ENCODE measurements at regions not wholly inside any gene's neighbourhood (a gene's known extent, or its start where the extent isn't known, plus 50 kb on each side); places are given as distances from the start of the nearest gene placed in this dataset.

DNA sequence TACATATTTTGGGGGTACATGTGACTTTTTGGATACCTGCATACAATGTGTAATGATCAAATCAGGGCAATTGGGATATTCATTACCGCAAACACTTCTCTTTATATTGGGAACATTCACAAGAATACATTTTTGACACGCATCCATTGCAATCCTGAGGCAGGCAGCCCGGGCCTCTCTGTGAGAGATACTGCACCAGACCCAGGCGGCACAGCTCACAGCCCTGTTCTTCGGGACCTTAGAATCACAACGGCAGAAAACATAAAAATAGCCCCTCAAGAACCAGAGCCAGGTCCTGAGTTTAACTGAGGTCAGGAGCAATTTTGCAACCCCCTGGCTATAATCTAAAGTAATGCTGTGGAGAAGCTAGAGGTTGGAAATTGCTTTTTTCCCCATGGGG, 90.8 kb upstream of the PGBD5 start:
- Histone ChIP-seq H3K79me2 (ENCODE audit: low read length) (no peaks in the 10 kb centered on the region), H3K4me3 (ENCODE audit: low read length) (no peak overlapping the region), H3K27ac (ENCODE audit: low read length) (no peak overlapping the region), H3K27me3 (ENCODE audit: low read depth, low read length) (peaks cover 6% of the 10 kb centered on the region; the same call in 1 of the 2 replicates), H2AFZ (ENCODE audit: low read depth, low read length) (no peak overlapping the region), H3K36me3 (replicated peaks; ENCODE audit: low read depth, low read length) (no peaks in the 10 kb centered on the region), H3K9me3 (ENCODE audit: insufficient read depth, low read length) (no peaks in the 10 kb centered on the region), H3K4me2 (ENCODE audit: low read length) (no peak overlapping the region), H3K9ac (ENCODE audit: low read length) (no peak overlapping the region), H4K20me1 (ENCODE audit: insufficient read depth, low read length) (no peaks in the 10 kb centered on the region), H3K4me1 (ENCODE audit: low read length) (peaks cover 21% of the 10 kb centered on the region)
- TF ChIP-seq CTCF (IDR thresholded peaks at IDR 0.05; ENCODE audit: low read depth, low read length) (no peak), EZH2phosphoT487 (IDR thresholded peaks at IDR 0.05; ENCODE audit: low read depth) (no peak)

- no peaks in the 10 kb centered on the region for H3K9me3 ChIP-seq (ENCODE audit: insufficient read depth, low read length)
- H4K20me1 ChIP-seq (ENCODE audit: insufficient read depth, low read length): no peaks in the 10 kb centered on the region
- no peaks in the 10 kb centered on the region for H3K79me2 ChIP-seq (ENCODE audit: low read length)
- H3K4me3 ChIP-seq (ENCODE audit: low read length): no peak overlapping the region
- H2AFZ ChIP-seq (ENCODE audit: low read depth, low read length): no peak overlapping the region
- peaks cover 21% of the 10 kb centered on the region for H3K4me1 ChIP-seq (ENCODE audit: low read length)
- peak overlapping the region; percentile 53 for H3K4me2 ChIP-seq (ENCODE audit: low read length)
- no peak overlapping the region for H3K27ac ChIP-seq (ENCODE audit: low read length)
- peaks cover 6% of the 10 kb centered on the region; the same call in 1 of the 2 replicates for H3K27me3 ChIP-seq (ENCODE audit: low read depth, low read length)
- no peaks in the 10 kb centered on the region for H3K36me3 ChIP-seq (replicated peaks; ENCODE audit: low read depth, low read length)
- TF ChIP-seq CTCF (IDR thresholded peaks at IDR 0.05; ENCODE audit: low read depth, low read length) (no peak), EZH2phosphoT487 (IDR thresholded peaks at IDR 0.05; ENCODE audit: low read depth) (no peak)
- H3K9ac ChIP-seq (ENCODE audit: low read length): no peak overlapping the region
Measured at GRCh38 chr1:230515451-230516145, 89.5 kb upstream of the PGBD5 start.

- Histone ChIP-seq H3K79me2 (ENCODE audit: low read length) (no peaks in the 10 kb centered on the region), H3K27ac (ENCODE audit: low read length) (no peak overlapping the region), H3K27me3 (ENCODE audit: low read depth, low read length) (no peaks in the 10 kb centered on the region), H3K36me3 (replicated peaks; ENCODE audit: low read depth, low read length) (peaks cover 8% of the 10 kb centered on the region), H3K4me2 (ENCODE audit: low read length) (no peak overlapping the region), H3K4me1 (ENCODE audit: low read length) (peaks cover 33% of the 10 kb centered on the region), H4K20me1 (ENCODE audit: insufficient read depth, low read length) (no peaks in the 10 kb centered on the region), H2AFZ (ENCODE audit: low read depth, low read length) (no peak overlapping the region), H3K9ac (ENCODE audit: low read length) (no peak overlapping the region), H3K9me3 (ENCODE audit: insufficient read depth, low read length) (peaks cover 12% of the 10 kb centered on the region), H3K4me3 (ENCODE audit: low read length) (no peak overlapping the region)
- TF ChIP-seq CTCF (IDR thresholded peaks at IDR 0.05; ENCODE audit: low read depth, low read length): no peak
- TF ChIP-seq EZH2phosphoT487 (IDR thresholded peaks at IDR 0.05; ENCODE audit: low read depth): no peak
Measured at GRCh38 chr1:230510496-230510895, 84.4 kb upstream of the PGBD5 start.

GRCh38 chr1:230509281-230509977, 83.3 kb upstream of the PGBD5 start:
- H3K4me2 ChIP-seq (ENCODE audit: low read length): no peak overlapping the region
- H3K79me2 ChIP-seq (ENCODE audit: low read length): no peaks in the 10 kb centered on the region
- peak overlapping the region; percentile 37 for H3K27ac ChIP-seq (ENCODE audit: low read length)

More at GRCh38 chr1:230509281-230509977, 83.3 kb upstream of the PGBD5 start:
- H4K20me1 ChIP-seq (ENCODE audit: insufficient read depth, low read length): no peaks in the 10 kb centered on the region
- H3K36me3 ChIP-seq (replicated peaks; ENCODE audit: low read depth, low read length): peaks cover 8% of the 10 kb centered on the region
- H3K9me3 ChIP-seq (ENCODE audit: insufficient read depth, low read length): peaks cover 12% of the 10 kb centered on the region
- TF ChIP-seq EZH2phosphoT487 (IDR thresholded peaks at IDR 0.05; ENCODE audit: low read depth) (no peak), CTCF (IDR thresholded peaks at IDR 0.05; ENCODE audit: low read depth, low read length) (no peak)
- no peaks in the 10 kb centered on the region for H3K27me3 ChIP-seq (ENCODE audit: low read depth, low read length)
- peak overlapping the region; percentile 4; the same call in 1 of the 2 replicates for H3K4me3 ChIP-seq (ENCODE audit: low read length)
- no peak overlapping the region for H2AFZ ChIP-seq (ENCODE audit: low read depth, low read length)
- H3K9ac ChIP-seq (ENCODE audit: low read length): no peak overlapping the region
- peaks cover 23% of the 10 kb centered on the region for H3K4me1 ChIP-seq (ENCODE audit: low read length)

All from OCI-LY3 (cell line).